ENCODE measurements at regions not wholly inside any gene's neighbourhood (a gene's known extent, or its start where the extent isn't known, plus 50 kb on each side); places are given as distances from the start of the nearest gene placed in this dataset.
"Not testable (repeated sequence)": the region's sequence is repeated elsewhere in the genome, so short reads cannot be mapped to it uniquely, and the experiment has no call there.

DNA sequence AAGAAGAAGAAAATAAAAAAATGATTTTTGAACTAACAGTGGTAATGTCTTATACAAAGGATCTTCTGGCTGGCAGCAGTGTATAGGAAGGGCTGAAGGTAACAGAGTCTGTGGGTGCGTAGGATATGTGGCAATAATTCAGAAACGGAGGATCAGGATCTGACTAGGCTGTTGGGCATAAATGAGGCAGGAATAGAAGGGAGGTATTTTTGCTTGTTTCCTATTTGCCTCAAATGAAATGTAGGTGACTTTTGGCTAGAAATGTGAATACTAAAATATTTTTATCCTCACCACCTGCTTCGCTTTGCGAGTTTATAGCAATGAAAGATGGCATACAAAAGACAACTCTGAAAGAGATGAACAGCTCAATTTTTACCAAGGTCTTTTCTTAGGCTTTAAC lies 1086.1 kb upstream of the CELF4 start:
- DNase-seq (ENCODE audit: low spot score), result no peak

DNA sequence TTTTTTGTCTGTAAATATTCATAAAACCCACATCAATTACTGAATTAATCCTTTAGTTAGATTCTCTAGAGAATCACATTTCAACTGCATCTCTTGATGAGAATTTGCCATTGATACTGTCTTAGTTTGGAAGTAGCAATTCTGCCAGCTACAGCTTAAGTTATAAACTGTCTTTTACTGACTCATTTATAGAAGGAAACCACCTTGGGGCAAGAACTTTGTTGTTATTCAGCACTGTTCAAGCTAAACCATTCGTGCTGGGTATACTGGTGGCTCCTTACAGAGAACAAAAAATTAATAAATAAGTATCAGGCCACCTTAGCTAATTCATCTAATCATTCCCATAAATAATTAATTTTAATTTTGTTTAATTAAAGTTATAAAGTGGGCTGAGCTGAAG lies 1082.6 kb upstream of the CELF4 start:
- DNase-seq (ENCODE audit: low spot score), result no peak

DNA sequence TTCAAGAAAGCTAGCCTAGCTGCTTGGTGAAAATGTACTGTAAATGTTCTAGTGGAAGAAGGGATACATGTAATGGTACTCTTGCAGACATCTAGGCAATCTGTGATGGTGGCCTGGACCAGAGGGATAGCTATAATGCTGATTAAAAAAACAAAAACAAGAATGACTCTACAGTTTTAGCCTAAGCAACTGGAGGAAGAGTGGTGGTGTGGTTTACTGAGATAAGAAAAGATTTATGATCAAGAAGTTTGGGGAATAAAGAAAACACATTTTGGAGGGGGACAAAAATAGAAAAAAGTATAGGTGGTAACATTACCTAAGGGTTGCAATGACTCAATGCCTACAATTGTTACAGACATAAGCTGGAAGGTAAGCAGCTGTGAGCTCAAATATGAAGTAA lies 1080.7 kb upstream of the CELF4 start:
- no peak for DNase-seq (ENCODE audit: low spot score)

DNA sequence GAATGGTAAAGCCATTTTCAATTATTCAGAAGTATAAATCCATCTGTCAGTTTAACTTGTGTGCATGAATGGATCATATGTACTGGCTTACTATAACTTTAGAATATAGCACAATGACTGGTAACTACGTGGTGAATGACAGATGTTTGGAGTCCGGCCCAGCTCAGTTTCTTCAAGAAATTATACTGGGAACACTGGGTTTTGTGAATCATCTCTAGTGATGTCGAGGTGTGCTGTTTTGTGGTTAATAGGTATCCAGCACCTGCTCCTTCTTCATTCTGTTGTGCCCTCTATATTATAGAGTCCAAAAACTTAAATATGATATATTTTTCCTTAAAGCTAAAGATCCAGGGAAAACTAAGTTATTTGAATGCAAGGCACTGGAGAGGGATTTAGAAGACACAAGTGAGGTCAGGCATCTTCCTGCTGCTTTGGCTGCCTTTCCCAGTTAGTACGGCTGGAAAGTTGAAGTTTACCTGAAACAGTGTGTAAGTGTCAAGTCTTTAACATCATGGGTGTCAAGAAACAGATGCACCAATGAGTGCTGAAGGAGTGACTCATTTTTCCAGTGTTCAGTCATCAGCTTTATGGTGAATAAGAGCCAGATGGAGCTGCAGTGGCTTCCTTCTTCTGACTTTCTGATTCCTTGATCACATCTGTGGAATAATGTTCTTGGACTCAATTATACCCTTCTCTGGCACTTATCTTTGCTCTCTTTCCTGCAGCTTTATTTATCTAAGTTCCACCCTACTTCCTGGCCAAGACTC lies 1079.5 kb upstream of the CELF4 start:
- DNase-seq (ENCODE audit: low spot score), result no peak

- no peak for DNase-seq (ENCODE audit: low spot score)
Observed at GRCh38 chr18:38642711-38643110, 1077.1 kb upstream of the CELF4 start.

DNA sequence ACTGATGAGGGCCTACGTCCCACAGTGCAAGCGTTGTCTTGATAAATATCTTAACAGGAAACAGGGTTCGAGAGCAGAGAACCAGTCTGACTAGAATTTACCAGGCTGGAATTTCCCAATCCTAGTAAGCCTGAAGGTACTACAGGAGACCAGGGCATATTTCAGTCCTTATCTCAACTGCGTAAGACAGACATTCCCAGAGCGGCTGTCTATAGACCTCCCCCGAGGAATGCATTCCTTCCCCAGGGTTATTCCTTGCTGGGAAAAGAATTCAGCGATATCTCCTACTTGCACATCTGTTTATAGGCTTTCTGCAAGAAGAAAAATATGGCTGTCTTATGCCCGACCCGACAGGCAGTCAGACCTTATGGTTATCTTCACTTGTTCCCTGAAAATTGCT lies 1074.1 kb upstream of the CELF4 start:
- not testable (repeated sequence) for DNase-seq (ENCODE audit: low spot score)

DNA sequence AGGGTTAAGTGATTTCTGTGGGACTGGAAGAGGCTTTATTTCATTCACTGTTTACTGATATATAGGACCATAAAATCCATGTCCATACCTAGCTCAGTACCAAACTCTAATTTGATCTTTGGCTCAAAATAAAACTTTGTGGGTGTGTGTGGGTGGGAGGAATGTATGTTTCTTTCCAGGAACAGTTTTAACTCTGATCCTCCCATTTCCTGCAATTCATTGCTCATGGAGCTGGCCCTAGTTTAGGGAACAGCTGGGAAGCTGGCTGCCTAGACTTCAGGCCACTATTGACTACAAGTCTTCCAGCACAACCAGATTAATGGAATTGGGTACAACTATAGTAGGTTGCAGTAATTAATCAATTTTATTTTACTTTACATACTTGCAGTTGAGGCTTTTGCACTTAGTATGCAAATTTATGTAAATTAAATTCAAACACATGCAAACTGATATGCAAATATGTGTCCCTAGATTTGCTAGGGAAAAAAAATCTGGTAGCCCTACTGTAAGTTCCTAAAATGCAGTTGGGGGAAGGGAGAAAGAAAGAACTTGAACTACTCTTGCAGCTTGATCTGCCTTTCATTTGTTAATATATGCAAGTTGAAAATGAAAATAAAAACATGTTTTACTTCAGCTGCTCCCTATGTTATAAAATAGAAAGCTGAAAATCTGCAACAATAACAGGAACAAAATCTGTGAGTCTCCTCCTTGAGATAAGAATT lies 1070.3 kb upstream of the CELF4 start:
- DNase-seq (ENCODE audit: low spot score), result no peak

DNA sequence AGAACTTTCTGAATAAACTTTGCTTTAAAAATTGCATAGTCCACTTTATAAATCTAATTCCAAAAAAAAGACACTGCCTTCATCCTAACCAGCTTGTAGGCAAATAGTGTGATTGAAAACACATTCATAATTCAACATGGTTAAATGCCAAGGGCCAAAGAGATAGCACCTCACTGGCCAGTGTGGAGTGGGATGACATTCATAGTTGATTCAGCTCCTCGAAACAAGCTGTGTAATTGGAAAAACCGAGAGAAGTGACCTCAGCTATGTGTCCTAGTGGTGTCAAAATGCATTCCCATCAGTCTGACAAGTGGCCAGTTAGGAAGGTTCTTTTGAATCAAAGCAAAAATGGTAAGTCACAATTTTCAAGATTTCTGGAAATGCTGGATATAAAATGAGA lies 1068.5 kb upstream of the CELF4 start:
- DNase-seq (ENCODE audit: low spot score), result no peak

- DNase-seq (ENCODE audit: low spot score), result no peak
Observed at GRCh38 chr18:38633333-38633732, 1067.7 kb upstream of the CELF4 start.

DNA sequence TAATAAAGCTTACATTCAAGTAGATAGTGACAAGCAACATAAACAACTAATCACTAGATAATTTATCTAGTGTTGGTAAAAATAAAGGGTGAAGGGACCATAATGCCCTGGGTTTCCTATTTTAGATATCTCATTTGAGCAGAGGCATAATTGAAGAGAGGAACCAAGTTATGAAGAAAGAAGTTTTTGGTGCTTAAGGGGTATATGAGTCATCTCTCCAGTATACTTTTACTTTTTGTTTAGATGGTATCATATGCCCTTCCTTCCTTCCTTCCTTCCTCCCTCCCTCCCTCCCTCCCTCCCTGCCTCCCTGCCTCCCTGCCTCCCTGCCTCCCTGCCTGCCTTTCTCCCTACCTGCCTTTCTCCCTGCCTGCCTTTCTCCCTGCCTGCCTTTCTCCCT lies 1053.5 kb upstream of the CELF4 start:
- DNase-seq (ENCODE audit: low spot score), result no peak

DNA sequence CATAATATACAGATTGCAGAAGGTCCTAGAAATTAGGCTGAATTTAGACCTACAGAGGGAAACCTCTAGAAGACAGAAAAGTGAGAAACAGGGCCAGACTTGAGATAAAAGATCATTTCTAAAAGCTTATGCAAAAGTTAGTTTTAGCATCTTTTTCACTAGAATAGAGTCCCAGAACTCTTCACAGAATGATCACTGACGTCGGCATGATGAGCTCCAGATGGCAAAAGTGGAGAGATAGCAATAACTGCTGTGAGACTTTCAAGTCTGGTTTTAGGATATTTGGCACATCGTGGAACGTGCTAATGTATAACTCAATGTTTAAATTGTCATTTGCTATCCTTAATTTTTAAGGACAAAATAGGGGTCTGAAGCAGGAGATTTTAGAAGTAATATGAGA lies 1050.7 kb upstream of the CELF4 start:
- no peak for DNase-seq (ENCODE audit: low spot score)

DNA sequence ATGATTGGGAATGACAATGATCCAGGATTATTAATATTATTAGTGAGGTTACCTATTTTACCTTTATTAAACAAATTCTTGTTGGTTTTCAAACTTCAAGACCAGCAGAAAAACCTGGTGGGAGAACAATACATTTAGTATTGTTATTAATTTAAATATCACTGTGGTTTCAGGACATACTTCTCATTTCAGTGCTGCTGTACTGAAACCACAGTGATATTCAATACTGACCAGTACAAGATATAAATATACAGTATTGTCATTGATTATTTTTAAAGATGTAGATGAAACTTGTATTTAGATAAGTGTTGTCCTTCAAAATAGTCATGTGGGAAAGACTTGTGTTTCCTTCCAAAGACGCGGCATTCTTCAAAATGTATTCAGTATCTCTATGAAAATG lies 1047.3 kb upstream of the CELF4 start:
- no peak for DNase-seq (ENCODE audit: low spot score)

GRCh38 chr18:38611036-38611964 lies 1045.7 kb upstream of the CELF4 start:
- no peak for DNase-seq (ENCODE audit: low spot score)

DNA sequence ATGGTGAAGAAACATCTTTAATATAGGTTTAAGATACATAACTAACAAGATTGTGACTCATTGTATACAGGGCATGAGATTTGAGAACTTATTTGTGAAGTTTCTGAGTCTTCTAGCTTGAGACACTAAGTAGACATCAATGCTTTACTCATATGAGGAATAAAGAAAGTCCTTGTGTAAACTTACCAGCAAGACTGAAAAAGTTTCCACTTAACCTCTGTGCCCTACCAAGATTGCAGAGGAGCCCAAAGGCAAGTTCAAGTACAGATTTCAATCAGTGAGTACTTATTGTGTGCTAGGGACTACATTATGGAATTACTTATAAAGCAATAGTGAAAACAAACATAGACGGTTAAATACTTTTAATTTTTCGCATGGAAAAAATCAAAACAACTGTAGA lies 1041.2 kb upstream of the CELF4 start:
- no peak for DNase-seq (ENCODE audit: low spot score)

- DNase-seq (ENCODE audit: low spot score), result no peak
Observed at GRCh38 chr18:38602341-38602740, 1036.7 kb upstream of the CELF4 start.

- no peak for DNase-seq (ENCODE audit: low spot score)
Observed at GRCh38 chr18:38587571-38587970, 1022.0 kb upstream of the CELF4 start.

- DNase-seq (ENCODE audit: low spot score), result no peak
Observed at GRCh38 chr18:38586327-38586726, 1020.7 kb upstream of the CELF4 start.

- DNase-seq (ENCODE audit: low spot score), result no peak
Observed at GRCh38 chr18:38579764-38580163, 1014.2 kb upstream of the CELF4 start.

GRCh38 chr18:38576916-38577315 lies 1011.3 kb upstream of the CELF4 start:
- no peak for DNase-seq (ENCODE audit: low spot score)

DNA sequence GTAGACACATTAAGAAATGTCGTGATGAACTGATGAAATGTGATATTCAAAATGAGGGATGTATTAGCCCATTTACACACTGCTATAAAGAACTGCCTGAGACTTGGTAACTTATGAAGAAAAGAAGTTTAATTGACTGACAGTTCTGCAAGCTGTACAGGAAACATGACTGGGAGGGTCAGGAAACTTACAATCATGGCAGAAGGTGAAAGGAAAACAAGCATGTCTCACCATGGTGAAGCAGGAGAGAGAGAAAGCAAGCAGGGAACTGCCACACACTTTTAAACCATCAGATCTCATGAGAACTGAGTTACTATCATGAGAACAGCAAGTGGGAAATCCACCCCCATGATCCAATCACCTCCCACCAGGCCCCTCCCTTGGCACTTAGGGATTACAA lies 1010.8 kb upstream of the CELF4 start:
- no peak for DNase-seq (ENCODE audit: low spot score)

DNA sequence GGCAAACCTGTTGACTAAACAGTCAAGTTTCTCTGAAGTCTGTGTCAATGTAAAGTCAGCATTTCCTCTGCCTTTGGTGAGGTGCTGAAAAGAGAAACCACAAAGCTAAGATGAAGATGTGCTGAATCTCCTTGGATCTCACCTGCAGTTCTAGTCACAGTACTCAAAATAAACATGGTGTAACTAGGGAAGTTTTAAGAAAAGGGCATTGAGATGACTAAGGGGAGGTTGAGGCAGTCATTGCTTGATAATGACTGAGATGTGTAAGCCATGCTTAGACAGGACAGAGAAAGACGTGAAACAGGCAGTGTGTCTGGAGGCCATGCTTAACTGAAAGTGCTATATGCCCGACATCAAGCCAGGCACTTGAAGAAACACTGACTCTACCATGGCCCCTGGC lies 1010.0 kb upstream of the CELF4 start:
- no peak for DNase-seq (ENCODE audit: low spot score)

DNA sequence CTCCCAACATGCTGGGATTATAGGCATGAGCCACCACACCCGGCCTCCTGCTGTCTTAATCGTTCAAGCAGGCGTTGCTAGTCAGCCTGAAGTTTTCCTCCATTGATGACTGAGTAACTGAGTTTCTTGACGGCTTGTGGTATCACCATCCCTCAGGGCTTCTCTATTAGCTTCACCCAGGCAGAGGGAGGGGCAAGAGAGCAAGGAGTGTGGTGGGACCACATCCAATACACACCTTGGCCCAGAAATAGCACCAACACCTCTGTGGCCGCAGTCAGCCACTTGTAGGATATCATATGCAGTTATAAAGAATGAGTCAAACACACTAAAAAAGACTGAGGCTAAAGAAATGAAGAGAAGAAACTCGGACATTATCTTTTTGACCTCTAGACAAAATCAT lies 1009.4 kb upstream of the CELF4 start:
- DNase-seq (ENCODE audit: low spot score), result no peak

All from HuH-7.5 (cell line).